Testis (tissue), 2 donors: ENCODE measurements at regions not wholly inside any gene's neighbourhood (a gene's known extent, or its start where the extent isn't known, plus 50 kb on each side); places are given as distances from the start of the nearest gene placed in this dataset.

Experiments
- DNase-seq: peaks from one replicate; pipeline ENCODE4 v3.0.0-alpha.2; 2019
- H3K27ac ChIP-seq, 2 donors: fragments of 200-600 bp; sonication (generic); one replicate each; pipeline ENCODE4 v1.5.1; 2019
- H3K27me3 ChIP-seq: fragments of 200-600 bp; sonication (generic); one replicate; pipeline ENCODE4 v1.5.1; 2019
- H3K36me3 ChIP-seq: fragments of 200-600 bp; sonication (generic); one replicate; pipeline ENCODE4 v1.5.1; 2017; ENCODE audit warnings: low read depth; ENCODE audit errors: missing control alignments
- H3K4me1 ChIP-seq: fragments of 200-600 bp; sonication (generic); one replicate; pipeline ENCODE4 v1.5.1; 2019
- H3K4me3 ChIP-seq, 2 donors: fragments of 200-600 bp; sonication (generic); one replicate each; pipeline ENCODE4 v1.5.1; 2017 to 2019
- H3K9me3 ChIP-seq: fragments of 200-600 bp; sonication (generic); one replicate; pipeline ENCODE4 v1.5.1; 2017
- CTCF ChIP-seq, 3 experiments: fragments of 450-650 bp in 2 of 3; fragments of 200-600 bp in 1 of 3; sonication (generic) in 1 of 3; IDR thresholded peaks; one replicate each; pipeline ENCODE4 v1.5.1; 2016 to 2019; ENCODE audit warnings: antibody characterized with exemption in 3 of 3, mild to moderate bottlenecking in 2 of 3, moderate library complexity in 1 of 3
- POLR2A ChIP-seq: fragments of 450-650 bp; IDR thresholded peaks from one replicate; pipeline ENCODE4 v1.6.1; 2017; ENCODE audit warnings: antibody characterized with exemption, mild to moderate bottlenecking, moderate library complexity
- WGBS, 2 donors: methylation state at CpG; one replicate each; pipeline ENCODE4 v1.1.5; 2018; 5-methylcytosine and 5-hydroxymethylcytosine counted together
- intact Hi-C: fragments of 100-400 bp; cut with DNase I; formaldehyde crosslinking; loops from one replicate; pipeline ENCODE4 v1.15.1; 2023; ENCODE audit warnings: low total_unique reads

- 82 to 83% methylated on average over 2 of the region's 2 CpGs for WGBS, 2 donors
- TF ChIP-seq CTCF (IDR thresholded peaks at IDR 0.05), result no peak
- TF ChIP-seq POLR2A, result no peak
- Histone ChIP-seq H3K4me1 (no peaks in the 10 kb centered on the region), H3K27me3 (no peaks in the 10 kb centered on the region), H3K9me3 (no peaks in the 10 kb centered on the region), H3K27ac (no peak overlapping the region), H3K4me3 (no peak overlapping the region), H3K36me3 (no peaks in the 10 kb centered on the region)
- no peak for DNase-seq
- intact Hi-C loops, result no loop called here
Measured at GRCh38 chr12:90017316-90017715, 308.7 kb upstream of the ATP2B1 start.

GRCh38 chr12:90015228-90015627, 306.6 kb upstream of the ATP2B1 start:
- Histone ChIP-seq H3K27ac (no peak overlapping the region), H3K4me3 (no peak overlapping the region), H3K27me3 (no peaks in the 10 kb centered on the region), H3K9me3 (no peaks in the 10 kb centered on the region), H3K4me1 (no peaks in the 10 kb centered on the region), H3K36me3 (no peaks in the 10 kb centered on the region)
- no peak for DNase-seq
- WGBS, 2 donors, result 69 to 82% methylated on average over 1 of the region's 1 CpG
- intact Hi-C loops, result no loop called here
- TF ChIP-seq POLR2A, result no peak
- no peak for TF ChIP-seq CTCF (IDR thresholded peaks at IDR 0.05)

- Histone ChIP-seq H3K4me1 (no peaks in the 10 kb centered on the region), H3K4me3 (no peak overlapping the region), H3K36me3 (no peaks in the 10 kb centered on the region), H3K9me3 (no peaks in the 10 kb centered on the region), H3K27me3 (no peaks in the 10 kb centered on the region), H3K27ac (no peak overlapping the region)
- no peak for DNase-seq
- no peak for TF ChIP-seq POLR2A
- no peak for TF ChIP-seq CTCF (IDR thresholded peaks at IDR 0.05)
- intact Hi-C loops, result no loop called here
Measured at GRCh38 chr12:90013409-90013808, 304.8 kb upstream of the ATP2B1 start.

GRCh38 chr12:90010089-90010488, 301.5 kb upstream of the ATP2B1 start:
- Histone ChIP-seq H3K36me3 (no peaks in the 10 kb centered on the region), H3K27me3 (no peaks in the 10 kb centered on the region), H3K4me1 (no peaks in the 10 kb centered on the region), H3K4me3 (no peak overlapping the region), H3K27ac (no peak overlapping the region), H3K9me3 (no peaks in the 10 kb centered on the region)
- WGBS, 2 donors, result 92 to 93% methylated on average over 3 of the region's 3 CpGs
- DNase-seq, result no peak
- intact Hi-C loops, result no loop called here
- TF ChIP-seq POLR2A (no peak), CTCF (IDR thresholded peaks at IDR 0.05) (no peak)

GRCh38 chr12:90008277-90008676, 299.6 kb upstream of the ATP2B1 start:
- no peaks in the 10 kb centered on the region for H3K27me3 ChIP-seq
- H3K4me1 ChIP-seq, result no peaks in the 10 kb centered on the region
- no peak for TF ChIP-seq POLR2A
- TF ChIP-seq CTCF (IDR thresholded peaks at IDR 0.05), result no peak
- WGBS, 2 donors, result 76 to 79% methylated on average over 3 of the region's 3 CpGs
- H3K4me3 ChIP-seq, result no peak overlapping the region
- intact Hi-C loops, result no loop called here
- no peak for DNase-seq
- no peak overlapping the region for H3K27ac ChIP-seq
- H3K9me3 ChIP-seq, result no peaks in the 10 kb centered on the region
- no peaks in the 10 kb centered on the region for H3K36me3 ChIP-seq
